PC-9 (cell line): ENCODE measurements at regions not wholly inside any gene's neighbourhood (a gene's known extent, or its start where the extent isn't known, plus 50 kb on each side); places are given as distances from the start of the nearest gene placed in this dataset.

Experiments used
- BruUV-seq: library from RNA; stranded (reverse); fragments of 400-500 nt; replicated peaks from 2 replicates; lab custom pipeline; 2021; lab: Mats Ljungman, UMichigan
- CTCF ChIA-PET: fragments of 300-600 bp; sonication (Branson Sonifier 250); formaldehyde crosslinking; loops from one replicate; lab custom pipeline; 2022; ENCODE audit warnings: antibody characterized with exemption; lab: Charles Lee
- POLR2A ChIA-PET: fragments of 300-600 bp; sonication (Branson Sonifier 250); formaldehyde crosslinking; loops from one replicate; lab custom pipeline; 2022; ENCODE audit warnings: antibody characterized with exemption; ENCODE audit not compliant: unreplicated experiment; lab: Charles Lee
- DNase-seq, 2 experiments: peaks; one replicate each; pipeline versions ENCODE4 v3.0.0 to v3.0.0-alpha.2; 2015 to 2022; ENCODE audit warnings: mixed read lengths in 1 of 2
- H2AFZ ChIP-seq: fragments of 200-600 bp; sonication (generic); 2 replicates; pipeline ENCODE4 v1.8.1; 2017; ENCODE audit warnings: antibody characterized with exemption
- H3F3A ChIP-seq: fragments of 200-600 bp; sonication (generic); 2 replicates; pipeline ENCODE4 v1.8.1; 2017; ENCODE audit warnings: antibody characterized with exemption, mild to moderate bottlenecking, low read depth; ENCODE audit not compliant: insufficient read depth
- H3K27ac ChIP-seq: fragments of 200-600 bp; sonication (generic); 2 replicates; pipeline ENCODE4 v1.6.1; 2016; ENCODE audit warnings: mixed run types
- H3K27me3 ChIP-seq: fragments of 200-600 bp; sonication (generic); 2 replicates; pipeline ENCODE4 v1.6.1; 2016; ENCODE audit warnings: low read depth, mixed run types; ENCODE audit not compliant: insufficient read depth
- H3K36me3 ChIP-seq: fragments of 200-600 bp; sonication (generic); 2 replicates; pipeline ENCODE4 v1.6.1; 2016; ENCODE audit warnings: low read depth, mixed run types
- H3K4me1 ChIP-seq: fragments of 200-600 bp; sonication (generic); replicated peaks from 2 replicates; pipeline ENCODE4 v1.6.1; 2016; ENCODE audit warnings: mixed run types; ENCODE audit not compliant: insufficient read depth
- H3K4me2 ChIP-seq: fragments of 200-600 bp; sonication (generic); 2 replicates; pipeline ENCODE4 v1.6.1; 2017; ENCODE audit warnings: mixed run types
- H3K4me3 ChIP-seq: fragments of 200-600 bp; sonication (generic); 2 replicates; pipeline ENCODE4 v1.6.1; 2016; ENCODE audit warnings: mixed run types
- H3K79me2 ChIP-seq: fragments of 200-600 bp; sonication (generic); 2 replicates; pipeline ENCODE4 v1.6.1; 2017; ENCODE audit warnings: low read depth, mixed run types
- H3K9me2 ChIP-seq: fragments of 200-600 bp; sonication (generic); 2 replicates; pipeline ENCODE4 v1.8.1; 2017; ENCODE audit warnings: mild to moderate bottlenecking; ENCODE audit not compliant: insufficient read depth
- H3K9me3 ChIP-seq: fragments of 200-600 bp; sonication (generic); 2 replicates; pipeline ENCODE4 v1.8.1; 2016; ENCODE audit warnings: low read depth; ENCODE audit not compliant: insufficient read depth
- H4K20me1 ChIP-seq: fragments of 200-600 bp; sonication (generic); 2 replicates; pipeline ENCODE4 v1.8.1; 2017; ENCODE audit not compliant: insufficient read depth
- EZH2 ChIP-seq: fragments of 200-600 bp; sonication (generic); IDR thresholded peaks from 2 replicates; pipeline ENCODE4 v1.8.0; 2017; ENCODE audit warnings: antibody characterized with exemption, low read depth
- intact Hi-C: fragments of 100-400 bp; cut with micrococcal nuclease; formaldehyde crosslinking; loops from one replicate; pipeline ENCODE4 v1.10.0; 2022; ENCODE audit not compliant: unreplicated experiment
- TF ChIP-seq, protein P1 (sequence below): fragments of 200-600 bp; sonication (generic); conservative IDR thresholded peaks from 2 replicates; pipeline ENCODE4 v1.6.1; 2017; ENCODE audit warnings: mixed run types, antibody characterized with exemption, mild to moderate bottlenecking, moderate library complexity

DNA sequence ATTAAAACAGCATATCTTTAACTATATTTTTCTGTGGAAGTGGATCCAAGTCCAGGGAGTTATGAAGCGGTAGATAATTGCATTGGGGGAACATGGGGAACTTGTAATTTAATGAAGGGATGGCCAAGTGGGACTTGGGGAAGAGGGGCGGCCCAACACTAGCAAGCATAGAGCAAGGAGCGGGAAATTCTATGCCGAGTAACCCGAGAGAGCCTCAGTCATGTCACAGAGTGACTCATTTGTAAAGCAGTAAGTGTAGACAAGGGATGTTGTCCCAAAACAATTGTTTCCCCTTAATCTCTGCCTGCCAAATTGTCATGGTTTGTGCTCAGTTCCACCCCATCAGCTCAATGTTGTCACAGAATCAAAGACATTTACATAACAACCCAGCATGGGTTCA is 620.1 kb downstream of the AJAP1 start:
- no peaks in the 10 kb centered on the region for H3K4me1 ChIP-seq
- no peaks in the 10 kb centered on the region for H3K79me2 ChIP-seq
- no peak overlapping the region for H3K27ac ChIP-seq
- intact Hi-C loops, result no loop called here
- no peaks in the 10 kb centered on the region for H3K9me2 ChIP-seq
- H3K4me3 ChIP-seq, result no peak overlapping the region
- no peak overlapping the region for H3K4me2 ChIP-seq
- TF ChIP-seq, protein P1, sequence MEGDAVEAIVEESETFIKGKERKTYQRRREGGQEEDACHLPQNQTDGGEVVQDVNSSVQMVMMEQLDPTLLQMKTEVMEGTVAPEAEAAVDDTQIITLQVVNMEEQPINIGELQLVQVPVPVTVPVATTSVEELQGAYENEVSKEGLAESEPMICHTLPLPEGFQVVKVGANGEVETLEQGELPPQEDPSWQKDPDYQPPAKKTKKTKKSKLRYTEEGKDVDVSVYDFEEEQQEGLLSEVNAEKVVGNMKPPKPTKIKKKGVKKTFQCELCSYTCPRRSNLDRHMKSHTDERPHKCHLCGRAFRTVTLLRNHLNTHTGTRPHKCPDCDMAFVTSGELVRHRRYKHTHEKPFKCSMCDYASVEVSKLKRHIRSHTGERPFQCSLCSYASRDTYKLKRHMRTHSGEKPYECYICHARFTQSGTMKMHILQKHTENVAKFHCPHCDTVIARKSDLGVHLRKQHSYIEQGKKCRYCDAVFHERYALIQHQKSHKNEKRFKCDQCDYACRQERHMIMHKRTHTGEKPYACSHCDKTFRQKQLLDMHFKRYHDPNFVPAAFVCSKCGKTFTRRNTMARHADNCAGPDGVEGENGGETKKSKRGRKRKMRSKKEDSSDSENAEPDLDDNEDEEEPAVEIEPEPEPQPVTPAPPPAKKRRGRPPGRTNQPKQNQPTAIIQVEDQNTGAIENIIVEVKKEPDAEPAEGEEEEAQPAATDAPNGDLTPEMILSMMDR, result no peak
- no peak for TF ChIP-seq EZH2
- H3K36me3 ChIP-seq, result no peaks in the 10 kb centered on the region
- POLR2A ChIA-PET, result no interaction called here
- DNase-seq, result no peak
- no peak overlapping the region for H2AFZ ChIP-seq
- no peaks in the 10 kb centered on the region for H3K9me3 ChIP-seq
- no TSS peak for BruUV-seq
- H3K27me3 ChIP-seq, result peaks cover 37% of the 10 kb centered on the region
- H4K20me1 ChIP-seq, result no peaks in the 10 kb centered on the region
- CTCF ChIA-PET, result no interaction called here
- no peaks in the 10 kb centered on the region for H3F3A ChIP-seq

DNA sequence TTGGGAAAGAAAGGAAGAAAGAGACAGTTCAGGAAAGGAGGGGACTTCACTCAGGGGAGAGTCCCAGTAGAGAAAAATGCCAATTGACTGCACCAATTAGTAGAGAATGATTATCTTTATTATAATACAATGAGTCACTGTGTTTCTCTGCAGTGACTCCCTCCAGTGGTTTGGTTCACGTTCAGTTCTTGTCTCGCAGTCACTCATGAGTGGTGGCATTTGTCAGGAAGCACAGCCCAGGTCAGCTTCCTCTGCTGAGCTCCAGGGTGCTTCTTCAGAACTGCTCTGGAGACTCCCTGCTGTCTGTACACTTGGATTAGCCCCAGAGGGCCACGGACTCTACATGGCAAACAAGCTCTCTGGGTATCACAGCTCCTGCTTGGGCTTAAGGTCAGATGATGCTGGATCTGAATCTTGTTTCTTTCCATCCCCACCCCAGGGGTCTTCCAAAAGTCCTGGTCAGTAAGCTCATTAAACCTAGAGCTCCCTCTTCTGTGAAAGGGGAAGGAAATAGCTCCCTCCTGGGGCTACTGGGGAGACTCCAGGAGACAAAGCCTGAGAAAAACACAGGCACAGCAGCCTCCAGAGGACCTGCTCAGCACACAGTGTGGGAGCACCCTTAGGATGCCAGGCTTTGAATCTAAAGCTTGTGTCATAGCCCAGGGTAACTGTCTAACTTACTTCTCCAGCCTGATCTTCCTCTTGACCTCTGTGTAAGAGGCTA is 619.0 kb downstream of the AJAP1 start:
- Histone ChIP-seq H3K79me2 (no peaks in the 10 kb centered on the region), H3K9me2 (no peaks in the 10 kb centered on the region), H3F3A (no peaks in the 10 kb centered on the region), H3K9me3 (no peaks in the 10 kb centered on the region), H3K36me3 (no peaks in the 10 kb centered on the region), H3K4me3 (no peak overlapping the region), H4K20me1 (no peaks in the 10 kb centered on the region), H3K27ac (no peak overlapping the region), H2AFZ (no peak overlapping the region), H3K27me3 (peaks cover 37% of the 10 kb centered on the region), H3K4me1 (no peaks in the 10 kb centered on the region), H3K4me2 (no peak overlapping the region)
- no TSS peak for BruUV-seq
- intact Hi-C loops, result no loop called here
- TF ChIP-seq EZH2, result no peak
- TF ChIP-seq, protein P1, result no peak
- DNase-seq, result no peak
- POLR2A ChIA-PET, result no interaction called here
- CTCF ChIA-PET, result no interaction called here

- no peak for DNase-seq
- Histone ChIP-seq H3K4me2 (no peak overlapping the region), H3K79me2 (no peaks in the 10 kb centered on the region), H3F3A (no peaks in the 10 kb centered on the region), H2AFZ (no peak overlapping the region), H4K20me1 (no peaks in the 10 kb centered on the region), H3K9me2 (no peaks in the 10 kb centered on the region), H3K27me3 (peaks cover 45% of the 10 kb centered on the region), H3K27ac (no peak overlapping the region), H3K4me3 (no peak overlapping the region), H3K4me1 (no peaks in the 10 kb centered on the region), H3K9me3 (no peaks in the 10 kb centered on the region), H3K36me3 (no peaks in the 10 kb centered on the region)
- POLR2A ChIA-PET, result no interaction called here
- BruUV-seq, result no TSS peak
- CTCF ChIA-PET, result no interaction called here
- no peak for TF ChIP-seq EZH2
- TF ChIP-seq, protein P1, result no peak
- intact Hi-C loops, result no loop called here
Observed at GRCh38 chr1:5272325-5272724, 617.9 kb downstream of the AJAP1 start.
